Muscle layer of duodenum (tissue), 2 donors: ENCODE measurements at regions not wholly inside any gene's neighbourhood (a gene's known extent, or its start where the extent isn't known, plus 50 kb on each side); places are given as distances from the start of the nearest gene placed in this dataset.

ENCODE experiments used
- H3K27ac ChIP-seq: one replicate; pipeline ENCODE4 v1.7.0; 2013; ENCODE audit warnings: mild to moderate bottlenecking, low read length
- H3K27me3 ChIP-seq: one replicate; pipeline ENCODE4 v1.7.0; 2013; ENCODE audit warnings: low read depth, mild to moderate bottlenecking, control low read depth, low read length
- H3K36me3 ChIP-seq, 2 donors: one replicate each; pipeline ENCODE4 v1.7.0; 2013; ENCODE audit warnings: low read length in 2 of 2, control low read depth in 1 of 2, mild to moderate bottlenecking in 1 of 2; ENCODE audit not compliant: insufficient read depth in 2 of 2, control insufficient read depth in 1 of 2
- H3K4me1 ChIP-seq, 2 donors: one replicate each; pipeline ENCODE4 v1.7.0; 2013; ENCODE audit warnings: low read length in 2 of 2, mild to moderate bottlenecking in 2 of 2, control low read depth in 1 of 2, moderate library complexity in 1 of 2; ENCODE audit not compliant: insufficient read depth in 2 of 2, control insufficient read depth in 1 of 2
- H3K4me3 ChIP-seq, 2 donors: one replicate each; pipeline ENCODE4 v1.7.0; 2013; ENCODE audit warnings: low read length in 2 of 2, low read depth in 1 of 2, mild to moderate bottlenecking in 1 of 2
- H3K9me3 ChIP-seq, 2 donors: one replicate each; pipeline ENCODE4 v1.7.0; 2013; ENCODE audit warnings: low read length in 2 of 2, control low read depth in 1 of 2, mild to moderate bottlenecking in 1 of 2; ENCODE audit not compliant: control insufficient read depth in 1 of 2
- donor health status: healthy.

GRCh38 chr2:193943406-193943960, 1713.5 kb upstream of the SLC39A10 start:
- H3K4me3 ChIP-seq: no peak overlapping the region
- no peak overlapping the region for H3K27ac ChIP-seq
- H3K27me3 ChIP-seq: no peaks in the 10 kb centered on the region
- no peaks in the 10 kb centered on the region for H3K36me3 ChIP-seq
- H3K4me1 ChIP-seq: no peaks in the 10 kb centered on the region
- H3K9me3 ChIP-seq: no peaks in the 10 kb centered on the region

GRCh38 chr2:193935114-193935513, 1721.9 kb upstream of the SLC39A10 start:
- Histone ChIP-seq H3K27ac (no peak overlapping the region), H3K9me3 (no peaks in the 10 kb centered on the region), H3K4me3 (no peak overlapping the region), H3K36me3 (no peaks in the 10 kb centered on the region), H3K27me3 (no peaks in the 10 kb centered on the region), H3K4me1 (no peaks in the 10 kb centered on the region)

- Histone ChIP-seq H3K4me1 (no peaks in the 10 kb centered on the region), H3K36me3 (no peaks in the 10 kb centered on the region), H3K9me3 (no peaks in the 10 kb centered on the region), H3K27ac (no peak overlapping the region), H3K27me3 (no peaks in the 10 kb centered on the region), H3K4me3 (no peak overlapping the region)
Observed at GRCh38 chr2:193929131-193929530, 1727.9 kb upstream of the SLC39A10 start.

- Histone ChIP-seq H3K4me1 (no peaks in the 10 kb centered on the region), H3K27me3 (no peaks in the 10 kb centered on the region), H3K4me3 (no peak overlapping the region), H3K9me3 (no peaks in the 10 kb centered on the region), H3K36me3 (no peaks in the 10 kb centered on the region), H3K27ac (no peak overlapping the region)
Observed at GRCh38 chr2:193907561-193907960, 1712.8 kb upstream of the TMEFF2 start.

- H3K4me3 ChIP-seq: no peak overlapping the region
- H3K9me3 ChIP-seq: no peaks in the 10 kb centered on the region
- no peak overlapping the region for H3K27ac ChIP-seq
Observed at GRCh38 chr2:193900292-193900691, 1705.6 kb upstream of the TMEFF2 start.

GRCh38 chr2:193895226-193895625, 1700.5 kb upstream of the TMEFF2 start:
- Histone ChIP-seq H3K27me3 (no peaks in the 10 kb centered on the region), H3K4me3 (no peak overlapping the region), H3K4me1 (no peaks in the 10 kb centered on the region), H3K9me3 (no peaks in the 10 kb centered on the region), H3K27ac (no peak overlapping the region), H3K36me3 (no peaks in the 10 kb centered on the region)

More at GRCh38 chr2:193900292-193900691, 1705.6 kb upstream of the TMEFF2 start:
- H3K27me3 ChIP-seq: no peaks in the 10 kb centered on the region
- no peaks in the 10 kb centered on the region for H3K4me1 ChIP-seq
- no peaks in the 10 kb centered on the region for H3K36me3 ChIP-seq

GRCh38 chr2:193894081-193894480, 1699.3 kb upstream of the TMEFF2 start:
- Histone ChIP-seq H3K4me1 (no peaks in the 10 kb centered on the region), H3K4me3 (no peak overlapping the region), H3K27ac (no peak overlapping the region), H3K9me3 (no peaks in the 10 kb centered on the region), H3K27me3 (no peaks in the 10 kb centered on the region), H3K36me3 (no peaks in the 10 kb centered on the region)

GRCh38 chr2:193891023-193891422, 1696.3 kb upstream of the TMEFF2 start:
- Histone ChIP-seq H3K4me1 (no peaks in the 10 kb centered on the region), H3K9me3 (no peaks in the 10 kb centered on the region), H3K4me3 (no peak overlapping the region), H3K27ac (no peak overlapping the region), H3K27me3 (no peaks in the 10 kb centered on the region), H3K36me3 (no peaks in the 10 kb centered on the region)

- Histone ChIP-seq H3K27me3 (no peaks in the 10 kb centered on the region), H3K4me1 (no peaks in the 10 kb centered on the region), H3K4me3 (no peak overlapping the region), H3K36me3 (no peaks in the 10 kb centered on the region), H3K27ac (no peak overlapping the region), H3K9me3 (peaks cover 0 to 5% of the 10 kb centered on the region in 2 donors)
Observed at GRCh38 chr2:193885419-193885818, 1690.7 kb upstream of the TMEFF2 start.

GRCh38 chr2:193883820-193884219, 1689.1 kb upstream of the TMEFF2 start:
- peaks cover 0 to 5% of the 10 kb centered on the region in 2 donors for H3K9me3 ChIP-seq
- no peak overlapping the region for H3K27ac ChIP-seq
- H3K4me3 ChIP-seq: no peak overlapping the region
- no peaks in the 10 kb centered on the region for H3K27me3 ChIP-seq
- no peaks in the 10 kb centered on the region for H3K4me1 ChIP-seq
- H3K36me3 ChIP-seq: no peaks in the 10 kb centered on the region

- peaks cover 0 to 6% of the 10 kb centered on the region in 2 donors for H3K9me3 ChIP-seq
- H3K4me1 ChIP-seq: no peaks in the 10 kb centered on the region
- no peak overlapping the region for H3K27ac ChIP-seq
- no peaks in the 10 kb centered on the region for H3K36me3 ChIP-seq
- H3K27me3 ChIP-seq: no peaks in the 10 kb centered on the region
- no peak overlapping the region for H3K4me3 ChIP-seq
Observed at GRCh38 chr2:193876980-193877379, 1682.2 kb upstream of the TMEFF2 start.

- Histone ChIP-seq H3K27ac (no peak overlapping the region), H3K36me3 (no peaks in the 10 kb centered on the region), H3K4me1 (no peaks in the 10 kb centered on the region), H3K4me3 (no peak overlapping the region), H3K9me3 (no peaks in the 10 kb centered on the region), H3K27me3 (no peaks in the 10 kb centered on the region)
Observed at GRCh38 chr2:193869564-193869963, 1674.8 kb upstream of the TMEFF2 start.
